Fibroblast of the aortic adventitia (primary cell): ENCODE measurements at regions not wholly inside any gene's neighbourhood (a gene's known extent, or its start where the extent isn't known, plus 50 kb on each side); places are given as distances from the start of the nearest gene placed in this dataset.

Experiments
- DNase-seq: peaks from one replicate; pipeline ENCODE4 v3.0.0-alpha.2; 2010; ENCODE audit warnings: low read depth
- H3K4me3 ChIP-seq: 2 replicates; pipeline ENCODE4 v1.5.1; 2011; ENCODE audit warnings: low read depth, mild to moderate bottlenecking, control low read depth, low read length, moderate library complexity
- CTCF ChIP-seq: IDR thresholded peaks from 2 replicates; pipeline ENCODE4 v1.5.1; 2011; ENCODE audit warnings: mild to moderate bottlenecking, low read length, control low read depth, inconsistent platforms; ENCODE audit not compliant: insufficient read depth

- no peak for DNase-seq
- TF ChIP-seq CTCF = no peak
- no peak overlapping the region for H3K4me3 ChIP-seq
These were observed 279.9 kb downstream of the IPO8 start for GRCh38 chr12:30415777-30416176.

GRCh38 chr12:30414507-30414906, 281.2 kb downstream of the IPO8 start:
- no peak overlapping the region for H3K4me3 ChIP-seq
- no peak for TF ChIP-seq CTCF
- DNase-seq = no peak

DNA sequence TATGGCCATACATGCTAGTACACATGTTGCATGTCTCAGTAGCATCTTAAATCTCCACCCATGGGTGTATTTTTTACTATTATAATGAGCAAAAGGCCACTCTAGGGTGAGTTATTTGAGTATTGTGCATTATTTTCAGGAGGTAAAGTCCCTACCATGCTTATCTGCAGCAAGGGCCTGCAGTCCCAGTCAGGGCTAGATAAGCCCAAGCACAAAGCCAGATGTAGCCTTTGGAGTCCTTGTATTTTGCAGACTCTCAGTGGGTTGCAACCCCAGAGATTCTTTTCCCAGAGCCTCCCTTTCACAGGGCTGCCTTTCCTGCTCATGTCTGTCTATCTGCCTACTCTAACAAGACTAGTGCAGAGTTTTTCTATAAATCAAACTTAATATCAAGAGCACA, 295.3 kb downstream of the IPO8 start:
- no peak for DNase-seq
- no peak overlapping the region for H3K4me3 ChIP-seq
- no peak for TF ChIP-seq CTCF

DNA sequence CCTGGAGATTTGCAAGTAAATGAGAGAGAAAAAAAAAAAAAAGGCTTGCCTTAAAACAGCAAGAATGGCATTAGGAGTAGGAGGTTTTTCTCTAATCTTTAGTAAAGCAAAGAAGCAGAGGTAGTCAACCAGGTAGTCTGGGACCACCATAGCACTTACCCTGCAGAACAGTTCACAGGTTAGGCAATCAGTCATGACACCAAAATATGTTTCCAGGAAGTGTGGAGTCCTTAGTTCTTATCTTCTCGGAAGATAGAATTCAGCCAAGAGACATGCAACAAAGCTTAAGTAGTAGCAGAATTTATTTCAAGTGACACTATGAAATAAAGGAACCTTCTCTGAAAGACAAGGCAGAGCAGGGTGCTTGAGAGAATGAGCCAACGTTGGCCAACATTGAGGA, 295.8 kb downstream of the IPO8 start:
- no peak for TF ChIP-seq CTCF
- no peak for DNase-seq
- H3K4me3 ChIP-seq = no peak overlapping the region

GRCh38 chr12:30396576-30396975, 299.1 kb downstream of the IPO8 start:
- no peak for TF ChIP-seq CTCF
- H3K4me3 ChIP-seq = no peak overlapping the region
- DNase-seq = no peak

GRCh38 chr12:30395190-30395589, 300.5 kb downstream of the IPO8 start:
- DNase-seq = no peak
- no peak for TF ChIP-seq CTCF
- no peak overlapping the region for H3K4me3 ChIP-seq

DNA sequence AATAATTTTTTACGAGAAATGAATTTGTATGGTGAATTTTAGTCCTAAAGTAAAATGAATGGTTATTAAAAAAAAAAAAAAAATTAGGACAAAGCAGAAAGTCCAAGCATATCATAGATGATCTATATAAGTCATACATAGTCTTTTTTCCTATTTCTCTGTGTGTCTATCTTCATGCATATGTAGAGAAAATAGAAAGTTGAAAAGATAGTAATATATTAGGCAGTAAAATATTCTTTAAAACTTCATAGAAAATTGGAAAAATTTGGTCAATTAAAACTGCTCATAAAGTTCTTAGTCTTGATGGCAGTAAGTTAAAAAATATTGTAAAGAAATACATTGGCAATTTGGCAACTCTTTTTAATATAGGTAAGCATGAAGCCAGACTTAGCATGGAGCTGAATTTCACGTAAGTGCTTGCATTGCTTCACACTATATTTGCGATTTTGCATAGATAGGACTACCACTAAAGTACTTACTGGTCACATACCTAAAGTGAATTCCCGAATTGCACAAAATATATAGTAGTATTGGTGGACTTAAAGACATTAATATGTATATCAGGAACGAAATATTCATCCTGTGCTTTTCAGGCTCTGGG, 303.8 kb downstream of the IPO8 start:
- no peak for TF ChIP-seq CTCF
- no peak overlapping the region for H3K4me3 ChIP-seq
- no peak for DNase-seq
